NCI-H2081 (cell line): ENCODE measurements at regions not wholly inside any gene's neighbourhood (a gene's known extent, or its start where the extent isn't known, plus 50 kb on each side); places are given as distances from the start of the nearest gene placed in this dataset.
A peak's percentile ranks its signal among the peaks of the same experiment; 100 is the strongest.

ENCODE experiments used
- DNase-seq, 2 experiments: peaks; one replicate each; lab custom pipeline; 2025; lab: John Stamatoyannopoulos, UW

DNA sequence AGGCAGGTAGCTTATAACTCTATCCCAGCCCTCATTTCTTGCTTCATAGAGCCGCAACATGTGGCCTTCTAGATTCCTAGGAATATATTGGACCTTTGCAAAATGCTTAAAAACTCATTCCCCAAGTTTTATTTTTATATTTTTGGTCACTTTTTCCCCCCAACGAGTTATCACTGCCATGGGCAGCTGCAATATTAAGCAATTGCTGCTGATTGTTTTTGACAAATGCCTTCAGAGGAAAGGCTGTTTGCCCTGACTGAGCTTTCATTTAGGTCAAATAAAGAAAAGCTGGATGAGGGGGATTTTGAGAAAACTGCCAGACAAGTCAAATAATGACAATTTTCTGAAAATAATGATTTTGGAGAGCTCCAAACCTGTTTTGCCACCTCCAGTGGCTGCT is 976.9 kb upstream of the MBL2 start:
- DNase-seq = no peak

DNA sequence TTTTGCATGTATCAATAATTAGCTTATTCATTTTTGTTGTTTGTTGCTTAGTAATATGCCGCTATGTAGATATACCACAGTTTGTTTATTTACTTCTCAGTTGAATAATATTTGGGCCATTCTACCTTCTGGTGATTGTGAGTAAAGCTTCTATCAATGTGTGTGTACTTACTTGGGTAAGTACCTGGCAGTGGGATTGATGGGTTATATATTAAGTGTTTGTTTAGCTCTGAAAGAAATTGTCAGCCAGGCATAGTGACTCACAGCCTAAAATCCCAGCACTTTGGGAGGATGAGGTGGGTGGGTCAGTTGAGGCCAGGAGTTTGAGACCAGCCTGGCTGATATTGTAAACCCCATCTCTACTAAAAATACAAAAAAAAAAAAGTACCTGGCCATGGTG is 975.7 kb upstream of the MBL2 start:
- no peak for DNase-seq

DNA sequence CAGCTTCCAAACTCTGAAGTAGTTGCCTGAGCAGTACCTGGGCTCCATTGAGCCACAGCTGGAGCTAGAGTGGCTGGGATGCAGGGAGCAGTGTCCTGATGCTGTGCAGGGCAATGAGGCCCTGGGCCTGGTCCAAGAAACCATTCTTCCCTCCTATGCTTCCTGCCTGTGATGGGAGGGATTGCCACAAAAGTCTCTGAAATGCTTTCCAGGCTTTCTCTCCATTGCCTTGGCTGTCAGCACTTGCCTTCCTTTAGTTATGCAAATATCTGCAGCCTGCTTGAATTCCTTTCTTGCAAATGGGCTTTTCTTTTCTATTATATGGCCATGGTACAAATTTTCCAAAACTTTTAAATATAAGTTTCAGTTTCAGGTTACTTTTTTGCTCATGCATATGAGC is 972.2 kb upstream of the MBL2 start:
- DNase-seq = no peak

GRCh38 chr10:53744176-53744575 is 971.6 kb upstream of the MBL2 start:
- DNase-seq = no peak

DNA sequence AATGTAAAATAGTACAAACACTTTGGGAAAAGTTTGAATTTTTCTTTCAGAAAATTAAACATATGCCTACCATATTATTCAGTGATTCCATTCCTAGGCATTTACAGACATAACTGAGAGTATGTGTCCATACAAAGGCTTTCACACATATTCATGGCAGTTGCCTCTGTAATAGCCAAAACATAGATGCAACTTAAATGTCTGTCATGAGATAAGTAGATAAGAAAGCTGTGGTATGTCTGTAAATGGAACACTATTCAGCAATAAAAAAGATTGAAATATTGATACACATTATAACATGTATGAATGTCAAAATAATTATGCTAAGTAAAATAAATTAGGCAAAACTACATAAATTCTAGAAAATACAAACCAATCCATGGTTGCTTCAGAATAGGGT is 964.5 kb upstream of the MBL2 start:
- DNase-seq = no peak

- DNase-seq = no peak
Measured at GRCh38 chr10:53726921-53727320, 954.3 kb upstream of the MBL2 start.

- DNase-seq = no peak
Measured at GRCh38 chr10:53724581-53724980, 952.0 kb upstream of the MBL2 start.

GRCh38 chr10:53719658-53720057 is 947.1 kb upstream of the MBL2 start:
- DNase-seq = no peak

GRCh38 chr10:53716156-53716555 is 943.6 kb upstream of the MBL2 start:
- DNase-seq = no peak

DNA sequence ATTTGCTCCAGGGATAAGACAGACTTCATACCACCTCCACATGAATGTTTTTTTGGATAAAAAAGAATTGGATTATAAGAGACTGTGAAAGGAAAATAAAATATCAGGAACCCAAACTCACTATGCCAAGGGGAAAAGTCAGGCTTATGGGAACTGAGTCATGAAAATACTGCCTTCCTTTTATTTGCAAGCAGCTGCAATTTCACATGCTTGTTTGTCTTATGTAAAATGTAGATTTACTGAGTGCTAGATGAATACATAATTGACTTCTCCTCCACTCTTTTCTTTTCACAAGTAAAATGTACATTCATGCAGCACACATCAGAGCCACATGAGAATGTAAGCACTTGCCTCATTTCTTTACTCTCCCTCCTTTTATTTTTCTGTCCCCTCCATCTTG is 940.8 kb upstream of the MBL2 start:
- DNase-seq = no peak

GRCh38 chr10:53702489-53702888 is 929.9 kb upstream of the MBL2 start:
- DNase-seq = no peak

- DNase-seq = no peak
Measured at GRCh38 chr10:53701213-53701612, 928.6 kb upstream of the MBL2 start.

GRCh38 chr10:53700278-53700677 is 927.7 kb upstream of the MBL2 start:
- DNase-seq = peak in 1 of 2 experiments; percentile 2

DNA sequence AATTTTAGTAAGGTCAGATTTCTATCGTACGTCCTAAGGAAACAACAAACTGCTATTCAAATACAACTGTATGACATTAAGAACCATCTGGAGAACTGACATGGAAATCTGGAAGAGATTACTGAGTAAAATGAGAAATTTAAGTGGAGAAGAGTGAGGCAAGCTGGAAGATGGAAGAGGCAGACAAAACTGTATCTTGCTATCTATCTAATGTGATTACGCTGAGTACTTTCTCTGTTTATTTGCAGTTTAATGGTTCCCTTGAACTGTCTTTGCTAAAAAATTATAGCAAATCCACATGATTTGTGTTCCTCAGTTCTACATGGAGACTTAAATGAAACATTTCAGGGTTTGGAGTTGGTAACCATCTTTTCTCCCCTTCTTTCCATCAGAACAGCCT is 927.1 kb upstream of the MBL2 start:
- DNase-seq = no peak

GRCh38 chr10:53699231-53699630 is 926.6 kb upstream of the MBL2 start:
- no peak for DNase-seq

- no peak for DNase-seq
Measured at GRCh38 chr10:53697038-53697437, 924.5 kb upstream of the MBL2 start.

DNA sequence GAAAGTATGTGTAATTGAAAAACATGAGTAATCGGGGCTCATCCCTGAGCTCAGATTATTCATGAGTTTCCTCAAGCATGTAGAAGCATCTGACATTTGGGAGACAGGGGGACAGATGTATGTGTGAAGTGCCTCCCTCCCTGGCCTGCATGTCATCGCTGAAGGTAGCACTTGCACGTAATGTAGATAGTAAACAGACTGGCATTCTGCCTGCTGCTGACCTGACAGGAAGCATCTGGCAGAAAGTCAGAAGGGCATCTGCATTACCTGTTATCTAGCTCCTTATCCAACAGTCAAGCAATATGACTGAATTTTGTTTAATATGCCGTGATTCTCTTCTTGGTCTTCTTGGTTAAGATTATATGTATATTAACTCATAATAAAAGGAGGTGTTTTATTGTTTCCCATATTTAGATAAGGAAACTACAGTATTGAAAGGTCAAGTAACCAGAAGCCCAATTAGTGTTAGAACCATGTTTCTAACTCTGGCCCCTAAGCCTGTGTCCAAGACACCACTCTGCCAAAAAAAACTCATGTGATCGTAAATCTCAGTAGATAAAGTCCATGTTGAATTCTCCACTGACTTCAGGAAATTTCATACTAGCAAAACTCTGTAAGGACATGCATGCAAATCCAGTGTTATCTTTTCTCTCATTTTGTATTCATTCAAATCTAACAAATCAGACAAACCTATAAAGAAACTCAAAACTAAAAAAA is 918.1 kb upstream of the MBL2 start:
- peak in 1 of 2 experiments; percentile 4 for DNase-seq

GRCh38 chr10:53687800-53688199 is 915.2 kb upstream of the MBL2 start:
- no peak for DNase-seq

GRCh38 chr10:53682885-53683284 is 910.3 kb upstream of the MBL2 start:
- no peak for DNase-seq

DNA sequence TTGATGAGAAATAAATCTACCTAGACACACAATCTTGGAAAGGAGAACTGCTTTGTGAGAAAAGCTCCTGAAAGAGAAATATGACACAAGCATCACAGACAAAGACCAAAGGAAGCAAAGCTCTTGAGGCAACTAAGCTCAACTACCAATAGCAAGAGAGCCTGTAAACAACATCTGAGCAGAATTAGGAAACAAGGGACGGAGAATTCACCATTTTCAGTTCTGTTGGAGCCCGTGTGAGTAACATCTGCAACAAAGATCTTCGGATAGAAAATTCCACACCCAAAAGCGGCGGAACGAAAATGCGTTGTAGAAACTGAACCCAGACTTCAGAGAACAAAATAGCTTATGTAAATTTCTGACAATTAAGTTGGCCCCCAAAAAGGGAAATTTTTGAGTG is 909.9 kb upstream of the MBL2 start:
- no peak for DNase-seq

DNA sequence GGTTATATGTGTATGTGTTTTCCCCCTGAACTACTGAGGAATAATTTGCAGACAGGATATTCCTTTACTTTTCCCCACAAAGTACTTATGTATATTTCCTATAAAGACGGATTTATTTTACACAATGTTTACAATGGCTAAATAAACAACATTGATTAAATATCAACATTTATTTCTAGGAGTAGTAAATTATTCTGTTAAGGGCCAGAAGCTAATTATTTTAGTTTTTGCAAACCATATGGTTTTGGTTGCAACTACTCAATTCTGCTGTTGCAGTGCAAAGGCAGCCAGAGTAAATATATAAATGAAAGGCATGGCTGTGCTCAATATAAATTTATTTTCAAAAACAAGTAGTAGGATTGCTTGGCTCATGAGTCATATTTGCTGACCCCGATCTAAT is 907.1 kb upstream of the MBL2 start:
- no peak for DNase-seq

DNA sequence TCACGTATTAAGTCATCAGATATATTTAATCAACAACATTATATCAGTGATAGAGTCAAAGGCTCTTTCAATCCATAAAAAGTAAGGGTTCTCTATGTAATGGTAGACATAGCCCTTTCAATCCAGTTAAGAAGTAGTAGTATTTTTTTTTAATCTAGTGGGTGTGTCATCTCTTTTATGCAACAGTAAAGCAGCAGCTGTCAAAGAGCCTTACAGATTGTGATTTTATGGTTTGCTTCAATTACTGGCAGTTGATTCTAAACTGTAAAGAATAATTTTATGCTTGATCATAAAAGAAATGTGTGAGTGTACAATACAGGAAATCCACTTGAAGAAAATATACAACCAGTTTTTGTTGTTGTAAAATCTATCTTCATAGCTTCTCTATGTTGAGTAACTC is 902.6 kb upstream of the MBL2 start:
- DNase-seq = no peak

DNA sequence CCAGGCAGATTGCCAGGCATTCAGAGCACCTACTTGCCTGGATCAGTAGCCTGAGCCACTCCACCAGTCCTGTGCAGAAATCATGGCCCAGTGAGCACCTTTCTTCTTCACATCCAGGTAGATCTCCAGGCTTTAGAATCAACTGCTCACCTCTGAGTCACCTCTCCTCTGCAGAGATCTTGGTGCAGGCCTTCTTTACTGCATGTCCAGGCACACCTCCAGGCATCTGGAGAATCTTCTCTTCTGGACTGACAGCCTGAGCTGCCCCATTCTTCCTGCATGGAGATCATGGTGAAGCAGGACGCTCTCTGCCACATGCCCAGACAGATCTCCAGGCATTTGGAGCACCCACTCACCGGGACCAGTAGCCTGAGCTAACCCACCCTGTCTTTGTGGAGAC is 894.5 kb upstream of the MBL2 start:
- DNase-seq = no peak

DNA sequence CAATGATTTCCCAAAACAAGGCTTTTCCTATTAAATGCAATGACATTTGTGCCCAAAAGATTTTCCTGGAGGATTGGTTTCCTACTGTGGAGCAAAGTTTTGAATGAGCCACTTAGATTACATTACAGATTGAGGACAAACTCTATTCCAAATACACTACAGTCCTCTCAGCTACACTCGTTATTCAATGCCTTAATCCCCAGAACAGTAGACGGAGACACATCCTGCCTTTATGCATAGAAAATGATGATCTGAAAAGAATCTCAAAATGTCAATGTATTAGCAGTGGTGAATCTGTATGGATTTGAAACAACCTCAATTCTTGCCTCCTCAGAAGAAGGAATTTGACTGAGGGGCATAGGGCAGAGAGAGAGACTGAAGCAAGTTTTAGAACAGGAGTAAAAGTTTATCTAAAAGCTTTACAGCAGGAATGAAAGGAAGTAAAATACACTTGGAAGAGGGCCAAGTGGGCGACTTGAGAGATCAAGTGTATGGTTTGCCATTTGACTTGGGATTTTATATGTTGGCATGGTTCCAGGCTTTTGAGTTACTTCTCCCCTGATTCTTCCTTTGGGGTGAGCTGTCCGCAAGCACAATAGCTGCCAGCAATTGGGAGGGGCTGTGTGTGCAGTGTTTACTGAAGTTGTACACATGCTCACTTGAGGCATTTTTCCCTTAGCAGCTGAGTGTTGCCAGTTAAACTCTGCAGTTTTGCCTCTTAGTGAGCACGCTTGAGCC is 891.9 kb upstream of the MBL2 start:
- no peak for DNase-seq
